ENCODE measurements at regions not wholly inside any gene's neighbourhood (a gene's known extent, or its start where the extent isn't known, plus 50 kb on each side); places are given as distances from the start of the nearest gene placed in this dataset.
A peak's percentile ranks its signal among the peaks of the same experiment; 100 is the strongest.
"Not testable (repeated sequence)": the region's sequence is repeated elsewhere in the genome, so short reads cannot be mapped to it uniquely, and the experiment has no call there.

GRCh38 chr2:238750212-238750904, 97.5 kb upstream of the TWIST2 start:
- DNase-seq (ENCODE audit: low spot score): no peak

GRCh38 chr2:238754259-238754658, 93.6 kb upstream of the TWIST2 start:
- DNase-seq (ENCODE audit: low spot score): no peak

- peak; percentile 70 for DNase-seq (ENCODE audit: low spot score)
Measured at GRCh38 chr2:238761868-238762267, 86.0 kb upstream of the TWIST2 start.

- DNase-seq (ENCODE audit: low spot score): peak; percentile 63
Measured at GRCh38 chr2:238763471-238763995, 84.4 kb upstream of the TWIST2 start.

GRCh38 chr2:238765590-238765989, 82.3 kb upstream of the TWIST2 start:
- DNase-seq (ENCODE audit: low spot score): no peak

- peak; percentile 52 for DNase-seq (ENCODE audit: low spot score)
Measured at GRCh38 chr2:238771218-238771617, 76.7 kb upstream of the TWIST2 start.

GRCh38 chr2:238771639-238772038, 76.2 kb upstream of the TWIST2 start:
- DNase-seq (ENCODE audit: low spot score): no peak

- no peak for DNase-seq (ENCODE audit: low spot score)
Measured at GRCh38 chr2:238772635-238773297, 75.1 kb upstream of the TWIST2 start.

- no peak for DNase-seq (ENCODE audit: low spot score)
Measured at GRCh38 chr2:238773472-238773871, 74.4 kb upstream of the TWIST2 start.

GRCh38 chr2:238774071-238774470, 73.8 kb upstream of the TWIST2 start:
- no peak for DNase-seq (ENCODE audit: low spot score)

GRCh38 chr2:238774980-238775509, 72.8 kb upstream of the TWIST2 start:
- no peak for DNase-seq (ENCODE audit: low spot score)

- DNase-seq (ENCODE audit: low spot score): no peak
Measured at GRCh38 chr2:238775591-238775990, 72.3 kb upstream of the TWIST2 start.

- no peak for DNase-seq (ENCODE audit: low spot score)
Measured at GRCh38 chr2:238776003-238776760, 71.7 kb upstream of the TWIST2 start.

- not testable (repeated sequence) for DNase-seq (ENCODE audit: low spot score)
Measured at GRCh38 chr2:238776761-238777046, 71.2 kb upstream of the TWIST2 start.

- DNase-seq (ENCODE audit: low spot score): no peak
Measured at GRCh38 chr2:238777369-238778067, 70.4 kb upstream of the TWIST2 start.

GRCh38 chr2:238784671-238785527, 63.0 kb upstream of the TWIST2 start:
- DNase-seq (ENCODE audit: low spot score): peak; percentile 79

GRCh38 chr2:238785528-238785860, 62.4 kb upstream of the TWIST2 start:
- no peak for DNase-seq (ENCODE audit: low spot score)

GRCh38 chr2:238786379-238786778, 61.5 kb upstream of the TWIST2 start:
- no peak for DNase-seq (ENCODE audit: low spot score)

- DNase-seq (ENCODE audit: low spot score): no peak
Measured at GRCh38 chr2:238786792-238787490, 60.9 kb upstream of the TWIST2 start.

GRCh38 chr2:238787501-238787900, 60.4 kb upstream of the TWIST2 start:
- no peak for DNase-seq (ENCODE audit: low spot score)
